MV-4-11 (cell line): ENCODE measurements at regions not wholly inside any gene's neighbourhood (a gene's known extent, or its start where the extent isn't known, plus 50 kb on each side); places are given as distances from the start of the nearest gene placed in this dataset.

Source experiments
- DNase-seq: peaks from one replicate; lab custom pipeline; 2025; lab: John Stamatoyannopoulos, UW

- peak; percentile 66 for DNase-seq
Measured at GRCh38 chr21:35645991-35646390, 414.3 kb downstream of the SETD4 start.

GRCh38 chr21:35644523-35644922 lies 415.8 kb downstream of the SETD4 start:
- no peak for DNase-seq

GRCh38 chr21:35643176-35643575 lies 417.1 kb downstream of the SETD4 start:
- DNase-seq, result no peak

GRCh38 chr21:35641271-35642016 lies 418.9 kb downstream of the SETD4 start:
- DNase-seq, result no peak

- no peak for DNase-seq
Measured at GRCh38 chr21:35637431-35637830, 422.9 kb downstream of the SETD4 start.

- no peak for DNase-seq
Measured at GRCh38 chr21:35635994-35636393, 424.3 kb downstream of the SETD4 start.

GRCh38 chr21:35635261-35635660 lies 425.1 kb downstream of the SETD4 start:
- no peak for DNase-seq

- no peak for DNase-seq
Measured at GRCh38 chr21:35633501-35633900, 426.8 kb downstream of the SETD4 start.

- DNase-seq, result no peak
Measured at GRCh38 chr21:35632711-35633110, 427.6 kb downstream of the SETD4 start.

GRCh38 chr21:35628316-35628715 lies 432.0 kb downstream of the SETD4 start:
- DNase-seq, result no peak

- DNase-seq, result no peak
Measured at GRCh38 chr21:35627462-35627861, 432.9 kb downstream of the SETD4 start.

GRCh38 chr21:35625576-35625975 lies 434.8 kb downstream of the SETD4 start:
- no peak for DNase-seq

GRCh38 chr21:35624901-35625300 lies 435.4 kb downstream of the SETD4 start:
- no peak for DNase-seq

GRCh38 chr21:35622612-35623011 lies 437.7 kb downstream of the SETD4 start:
- no peak for DNase-seq

GRCh38 chr21:35619184-35619583 lies 441.1 kb downstream of the SETD4 start:
- DNase-seq, result peak; percentile 46

- DNase-seq, result no peak
Measured at GRCh38 chr21:35617491-35617890, 442.8 kb downstream of the SETD4 start.

GRCh38 chr21:35616090-35616489 lies 444.2 kb downstream of the SETD4 start:
- peak; percentile 54 for DNase-seq

GRCh38 chr21:35615325-35615724 lies 445.0 kb downstream of the SETD4 start:
- peak; percentile 71 for DNase-seq

GRCh38 chr21:35614396-35614921 lies 445.9 kb downstream of the SETD4 start:
- DNase-seq, result peak; percentile 11

GRCh38 chr21:35611708-35612132 lies 448.6 kb downstream of the SETD4 start:
- peak; percentile 6 for DNase-seq

GRCh38 chr21:35609263-35609662 lies 451.1 kb downstream of the SETD4 start:
- DNase-seq, result no peak

GRCh38 chr21:35607406-35607805 lies 452.9 kb downstream of the SETD4 start:
- DNase-seq, result no peak

- no peak for DNase-seq
Measured at GRCh38 chr21:35606578-35606977, 453.7 kb downstream of the SETD4 start.

- DNase-seq, result peak; percentile 39
Measured at GRCh38 chr21:35606146-35606545, 454.2 kb downstream of the SETD4 start.
